Activated CD4-positive, alpha-beta T cell treated with anti-CD3 and anti-CD28 coated beads for 36 hours (primary cell): ENCODE measurements at regions not wholly inside any gene's neighbourhood (a gene's known extent, or its start where the extent isn't known, plus 50 kb on each side); places are given as distances from the start of the nearest gene placed in this dataset.

ENCODE experiments used
- ATAC-seq: fragments of 200-7000 bp; cut with Tn5 transposase; one replicate; pipeline ENCODE4 v1.10.0; 2021; ENCODE audit warnings: mild to moderate bottlenecking, moderate library complexity
- CTCF ChIA-PET: fragments of 350-600 bp; sonication (Branson Sonifier 250); formaldehyde crosslinking; loops from one replicate; lab custom pipeline; 2021; ENCODE audit warnings: antibody characterized with exemption; lab: Charles Lee
- POLR2A ChIA-PET: fragments of 350-600 bp; sonication (Branson Sonifier 250); formaldehyde crosslinking; loops from one replicate; lab custom pipeline; 2021; ENCODE audit warnings: antibody characterized with exemption, inconsistent platforms; lab: Charles Lee
- DNase-seq: peaks from one replicate; pipeline ENCODE4 v3.0.0-alpha.2; 2020
- H3K27ac Mint-ChIP-seq: one replicate; pipeline ENCODE4 v1.8.0; 2021; ENCODE audit warnings: mixed read lengths
- H3K27me3 Mint-ChIP-seq: one replicate; pipeline ENCODE4 v1.8.0; 2021; ENCODE audit warnings: mixed read lengths
- H3K36me3 Mint-ChIP-seq: one replicate; pipeline ENCODE4 v1.8.0; 2021; ENCODE audit warnings: low read depth, mixed read lengths
- H3K4me1 Mint-ChIP-seq: one replicate; pipeline ENCODE4 v1.8.0; 2021; ENCODE audit warnings: mixed read lengths
- H3K4me3 Mint-ChIP-seq: one replicate; pipeline ENCODE4 v1.8.0; 2021; ENCODE audit warnings: mild to moderate bottlenecking, moderate library complexity, mixed read lengths
- H3K9me3 Mint-ChIP-seq: one replicate; pipeline ENCODE4 v1.8.0; 2021; ENCODE audit warnings: low read depth, mixed read lengths
- intact Hi-C, 2 experiments: fragments of 100-400 bp; cut with DNase I in 1 of 2; cut with micrococcal nuclease in 1 of 2; formaldehyde crosslinking; loops; one replicate each; pipeline versions ENCODE4 v1.14.2 to v1.15.1; 2022 to 2024; cut with DNase I, micrococcal nuclease

DNA sequence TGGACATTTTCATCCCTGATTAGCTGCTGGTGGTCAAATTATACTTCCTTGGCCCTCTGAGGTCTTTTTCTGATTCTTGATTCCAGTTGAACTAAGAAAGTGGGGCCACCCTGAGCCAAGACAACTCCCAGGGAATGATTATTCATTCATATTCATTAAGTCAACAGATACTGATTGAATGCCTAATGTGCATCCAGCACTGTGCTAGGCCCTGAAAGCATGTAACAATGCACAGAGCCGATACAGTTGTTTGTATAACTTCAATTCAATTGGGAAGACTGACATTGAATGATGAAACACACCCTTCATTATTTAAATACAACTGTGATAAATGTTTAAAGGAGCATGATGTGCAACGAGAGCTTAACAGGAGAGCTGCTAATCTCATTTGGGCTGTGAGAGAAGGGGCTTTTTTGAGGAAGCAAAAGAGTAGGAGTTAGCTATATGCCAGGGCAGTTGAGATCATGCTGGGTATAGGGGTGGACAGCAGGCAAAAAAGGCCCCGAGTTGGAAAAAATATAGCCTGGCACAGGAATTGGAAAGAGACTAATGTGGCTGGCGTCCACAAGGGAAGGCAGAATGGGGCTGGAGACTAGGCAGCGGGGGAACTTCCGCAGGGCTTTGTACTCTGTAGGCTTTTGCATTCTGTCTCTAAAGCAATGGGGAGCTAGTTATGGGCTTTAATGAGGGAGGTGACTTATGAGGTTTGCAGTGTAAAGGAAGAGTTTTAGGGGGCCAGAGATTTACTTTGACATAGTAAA is 57.2 kb upstream of the ACVR1 start:
- H3K27ac Mint-ChIP-seq, result no peak overlapping the region
- H3K27me3 Mint-ChIP-seq, result no peaks in the 10 kb centered on the region
- H3K9me3 Mint-ChIP-seq, result peaks cover 2% of the 10 kb centered on the region
- no peak for ATAC-seq
- intact Hi-C loops, result no loop called here
- H3K36me3 Mint-ChIP-seq, result no peaks in the 10 kb centered on the region
- ChIA-PET POLR2A (no interaction called here), CTCF (interaction anchor here (0.8 to 3.0 kb wide), 2 partner anchors 12 to 22 kb away, joined by 5 to 13 read pairs; no protein-coding TSS in a partner anchor)
- DNase-seq, result no peak
- no peak overlapping the region for H3K4me3 Mint-ChIP-seq
- H3K4me1 Mint-ChIP-seq, result peaks cover 12% of the 10 kb centered on the region

GRCh38 chr2:157932480-157933159 is 56.5 kb upstream of the ACVR1 start:
- ChIA-PET CTCF (interaction anchor here (0.7 to 3.0 kb wide), 2 partner anchors 13 to 449 kb away, joined by 3 to 13 read pairs; no protein-coding TSS in a partner anchor), POLR2A (no interaction called here)
- Mint-ChIP-seq H3K27ac (no peak overlapping the region), H3K4me3 (no peak overlapping the region), H3K36me3 (no peaks in the 10 kb centered on the region), H3K27me3 (no peaks in the 10 kb centered on the region), H3K4me1 (peaks cover 12% of the 10 kb centered on the region), H3K9me3 (peaks cover 2% of the 10 kb centered on the region)
- intact Hi-C loops, result no loop called here
- ATAC-seq (no peak), DNase-seq (no peak)

GRCh38 chr2:157931542-157931941 is 55.4 kb upstream of the ACVR1 start:
- H3K9me3 Mint-ChIP-seq, result peaks cover 2% of the 10 kb centered on the region
- no peak overlapping the region for H3K27ac Mint-ChIP-seq
- H3K27me3 Mint-ChIP-seq, result no peaks in the 10 kb centered on the region
- no peak overlapping the region for H3K4me3 Mint-ChIP-seq
- CTCF ChIA-PET, result interaction anchor here (0.6 to 3.0 kb wide), 4 partner anchors 14 to 908 kb away, joined by 3 to 13 read pairs (median 4); no protein-coding TSS in a partner anchor
- POLR2A ChIA-PET, result no interaction called here
- H3K36me3 Mint-ChIP-seq, result no peaks in the 10 kb centered on the region
- ATAC-seq (no peak), DNase-seq (no peak)
- peaks cover 10% of the 10 kb centered on the region for H3K4me1 Mint-ChIP-seq
- intact Hi-C loops, result no loop called here

- ChIA-PET CTCF (interaction anchor here (3.0 kb wide), 1 partner anchor 15 kb away, joined by 13 read pairs; no protein-coding TSS in a partner anchor), POLR2A (no interaction called here)
- DNase-seq (no peak), ATAC-seq (no peak)
- intact Hi-C loops, result no loop called here
- Mint-ChIP-seq H3K27me3 (no peaks in the 10 kb centered on the region), H3K27ac (no peak overlapping the region), H3K4me3 (no peak overlapping the region), H3K36me3 (no peaks in the 10 kb centered on the region), H3K4me1 (peaks cover 2% of the 10 kb centered on the region), H3K9me3 (peaks cover 2% of the 10 kb centered on the region)
These were observed 54.6 kb upstream of the ACVR1 start for GRCh38 chr2:157930728-157931127.

- ChIA-PET POLR2A (no interaction called here), CTCF (no interaction called here)
- Mint-ChIP-seq H3K4me3 (no peak overlapping the region), H3K36me3 (no peaks in the 10 kb centered on the region), H3K9me3 (peaks cover 2% of the 10 kb centered on the region), H3K27ac (no peak overlapping the region), H3K27me3 (no peaks in the 10 kb centered on the region), H3K4me1 (no peaks in the 10 kb centered on the region)
- DNase-seq (no peak), ATAC-seq (no peak)
- intact Hi-C loops, result no loop called here
These were observed 53.9 kb upstream of the ACVR1 start for GRCh38 chr2:157929871-157930667.

- Mint-ChIP-seq H3K4me3 (no peak overlapping the region), H3K27ac (no peak overlapping the region), H3K9me3 (peaks cover 2% of the 10 kb centered on the region), H3K36me3 (no peaks in the 10 kb centered on the region), H3K27me3 (no peaks in the 10 kb centered on the region), H3K4me1 (no peaks in the 10 kb centered on the region)
- ATAC-seq (no peak), DNase-seq (no peak)
- ChIA-PET POLR2A (no interaction called here), CTCF (no interaction called here)
- intact Hi-C loops, result no loop called here
These were observed 52.2 kb upstream of the ACVR1 start for GRCh38 chr2:157928372-157928771.

- intact Hi-C loops, result no loop called here
- no peaks in the 10 kb centered on the region for H3K36me3 Mint-ChIP-seq
- H3K4me3 Mint-ChIP-seq, result no peak overlapping the region
- H3K4me1 Mint-ChIP-seq, result peaks cover 8% of the 10 kb centered on the region
- no peak overlapping the region for H3K27ac Mint-ChIP-seq
- ATAC-seq, result no peak
- DNase-seq, result no peak
- H3K9me3 Mint-ChIP-seq, result peaks cover 2% of the 10 kb centered on the region
- H3K27me3 Mint-ChIP-seq, result no peaks in the 10 kb centered on the region
- ChIA-PET POLR2A (no interaction called here), CTCF (no interaction called here)
These were observed 51.0 kb upstream of the ACVR1 start for GRCh38 chr2:157927155-157927554.
